MCF 10A (cell line): ENCODE measurements at regions not wholly inside any gene's neighbourhood (a gene's known extent, or its start where the extent isn't known, plus 50 kb on each side); places are given as distances from the start of the nearest gene placed in this dataset.

ENCODE experiments used
- BruUV-seq: library from RNA; stranded (reverse); fragments of 400-500 nt; replicated peaks from 2 replicates; lab custom pipeline; 2021; lab: Mats Ljungman, UMichigan
- CTCF ChIA-PET: fragments of 300-600 bp; sonication (Branson Sonifier 250); formaldehyde crosslinking; extraction: SDS; loops from one replicate; lab custom pipeline; 2021; ENCODE audit warnings: antibody characterized with exemption, inconsistent platforms; lab: Yijun Ruan, JAX
- POLR2A ChIA-PET: fragments of 300-600, 350-650 bp; sonication (Branson Sonifier 250); formaldehyde crosslinking; extraction: SDS; loops from one replicate; lab custom pipeline; 2020; ENCODE audit warnings: antibody characterized with exemption, inconsistent platforms; lab: Yijun Ruan, JAX
- DNase-seq: peaks from one replicate; pipeline ENCODE4 v3.0.0-alpha.2; 2018; ENCODE audit not compliant: unreplicated experiment
- H3K27ac Mint-ChIP-seq: one replicate; pipeline ENCODE4 v1.8.0; 2022; ENCODE audit warnings: mild to moderate bottlenecking, low read depth, mixed read lengths; ENCODE audit not compliant: unreplicated experiment
- H3K27me3 Mint-ChIP-seq: one replicate; pipeline ENCODE4 v1.8.0; 2022; ENCODE audit warnings: mixed read lengths; ENCODE audit not compliant: insufficient read depth, unreplicated experiment
- H3K36me3 Mint-ChIP-seq: one replicate; pipeline ENCODE4 v1.8.0; 2022; ENCODE audit warnings: mild to moderate bottlenecking, moderate library complexity, mixed read lengths; ENCODE audit not compliant: insufficient read depth, unreplicated experiment
- H3K4me1 Mint-ChIP-seq: one replicate; pipeline ENCODE4 v1.8.0; 2022; ENCODE audit warnings: mixed read lengths; ENCODE audit not compliant: insufficient read depth, unreplicated experiment
- H3K4me3 Mint-ChIP-seq: one replicate; pipeline ENCODE4 v1.8.0; 2022; ENCODE audit warnings: mild to moderate bottlenecking, moderate library complexity, mixed read lengths; ENCODE audit not compliant: unreplicated experiment
- H3K9me3 Mint-ChIP-seq: one replicate; pipeline ENCODE4 v1.8.0; 2022; ENCODE audit warnings: mixed read lengths; ENCODE audit not compliant: unreplicated experiment
- intact Hi-C: fragments of 100-400 bp; cut with micrococcal nuclease; formaldehyde crosslinking; loops from 2 replicates; pipeline ENCODE4 v1.14.1; 2022
- TF ChIP-seq, protein P1 (sequence below): fragments of 200-600 bp; IDR thresholded peaks from one replicate; pipeline ENCODE4 v1.8.0; 2022; ENCODE audit warnings: antibody characterized with exemption, mild to moderate bottlenecking; ENCODE audit not compliant: unreplicated experiment

GRCh38 chr1:71324671-71325267 is 243.9 kb upstream of the ZRANB2 start:
- ChIA-PET CTCF (interaction anchor here (0.9 kb wide), 1 partner anchor 27 kb away, joined by 3 read pairs; no protein-coding TSS in a partner anchor), POLR2A (no interaction called here)
- Mint-ChIP-seq H3K9me3 (peaks cover 24% of the 10 kb centered on the region), H3K27ac (no peak overlapping the region), H3K4me3 (no peak overlapping the region), H3K27me3 (no peaks in the 10 kb centered on the region), H3K36me3 (no peaks in the 10 kb centered on the region), H3K4me1 (no peaks in the 10 kb centered on the region)
- DNase-seq, result no peak
- intact Hi-C loops, result no loop called here
- BruUV-seq, result no TSS peak
- TF ChIP-seq, protein P1, sequence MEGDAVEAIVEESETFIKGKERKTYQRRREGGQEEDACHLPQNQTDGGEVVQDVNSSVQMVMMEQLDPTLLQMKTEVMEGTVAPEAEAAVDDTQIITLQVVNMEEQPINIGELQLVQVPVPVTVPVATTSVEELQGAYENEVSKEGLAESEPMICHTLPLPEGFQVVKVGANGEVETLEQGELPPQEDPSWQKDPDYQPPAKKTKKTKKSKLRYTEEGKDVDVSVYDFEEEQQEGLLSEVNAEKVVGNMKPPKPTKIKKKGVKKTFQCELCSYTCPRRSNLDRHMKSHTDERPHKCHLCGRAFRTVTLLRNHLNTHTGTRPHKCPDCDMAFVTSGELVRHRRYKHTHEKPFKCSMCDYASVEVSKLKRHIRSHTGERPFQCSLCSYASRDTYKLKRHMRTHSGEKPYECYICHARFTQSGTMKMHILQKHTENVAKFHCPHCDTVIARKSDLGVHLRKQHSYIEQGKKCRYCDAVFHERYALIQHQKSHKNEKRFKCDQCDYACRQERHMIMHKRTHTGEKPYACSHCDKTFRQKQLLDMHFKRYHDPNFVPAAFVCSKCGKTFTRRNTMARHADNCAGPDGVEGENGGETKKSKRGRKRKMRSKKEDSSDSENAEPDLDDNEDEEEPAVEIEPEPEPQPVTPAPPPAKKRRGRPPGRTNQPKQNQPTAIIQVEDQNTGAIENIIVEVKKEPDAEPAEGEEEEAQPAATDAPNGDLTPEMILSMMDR, result no peak

DNA sequence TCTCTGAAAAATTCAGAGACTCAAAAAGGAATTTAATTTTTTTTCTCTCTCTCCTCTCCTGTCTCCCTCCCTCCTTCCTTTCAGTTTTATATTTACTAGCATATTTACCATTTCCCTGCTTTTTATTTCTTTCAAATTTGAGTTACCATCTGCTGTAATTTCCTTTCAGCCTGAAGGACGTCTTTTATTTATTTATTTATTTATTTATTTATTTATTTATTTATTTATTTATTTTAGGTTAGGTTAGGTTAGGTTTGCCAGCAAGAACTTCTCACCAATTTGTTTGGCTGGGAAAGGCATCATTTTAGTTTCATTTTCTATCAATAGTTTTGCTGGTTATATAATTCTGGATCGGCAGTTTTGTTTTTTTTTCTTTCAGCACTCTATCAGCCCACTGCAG is 231.7 kb upstream of the ZRANB2 start:
- CTCF ChIA-PET, result interaction anchor here (0.7 kb wide), 1 partner anchor 29 kb away, joined by 3 read pairs; no protein-coding TSS in a partner anchor
- no TSS peak for BruUV-seq

DNA sequence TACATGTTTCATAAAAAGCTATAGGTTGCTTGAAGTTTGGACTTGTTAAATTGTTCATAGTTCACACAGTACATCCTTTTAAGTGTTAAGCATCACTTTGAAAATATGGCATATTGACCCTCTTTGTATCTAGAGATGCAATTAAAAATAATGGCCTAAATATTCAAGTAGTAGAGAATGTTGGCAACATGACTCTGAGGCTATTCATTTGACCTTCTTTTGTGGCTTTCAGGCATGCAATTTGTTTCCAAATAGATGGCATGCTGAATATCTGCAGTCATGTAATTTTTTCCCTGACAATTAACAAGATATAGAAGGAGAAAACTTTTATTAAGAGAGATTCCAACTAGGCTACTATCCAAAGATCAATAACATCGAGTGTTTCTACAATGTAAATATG is 230.5 kb upstream of the ZRANB2 start:
- ChIA-PET POLR2A (no interaction called here), CTCF (interaction anchor here (0.6 to 0.8 kb wide), 2 partner anchors 48 to 161 kb away, joined by 3 read pairs; no protein-coding TSS in a partner anchor)
- Mint-ChIP-seq H3K27ac (no peak overlapping the region), H3K27me3 (no peaks in the 10 kb centered on the region), H3K4me1 (peaks cover 10% of the 10 kb centered on the region), H3K9me3 (peaks cover 6% of the 10 kb centered on the region), H3K36me3 (no peaks in the 10 kb centered on the region), H3K4me3 (no peak overlapping the region)
- intact Hi-C loops, result no loop called here
- BruUV-seq, result no TSS peak
- DNase-seq, result no peak
- TF ChIP-seq, protein P1, result no peak

More for the DNA sequence above, 231.7 kb upstream of the ZRANB2 start:
- TF ChIP-seq, protein P1, result no peak
- Mint-ChIP-seq H3K4me3 (no peak overlapping the region), H3K9me3 (peaks cover 6% of the 10 kb centered on the region), H3K36me3 (no peaks in the 10 kb centered on the region), H3K4me1 (peaks cover 5% of the 10 kb centered on the region), H3K27ac (peak overlapping the region; percentile 23), H3K27me3 (no peaks in the 10 kb centered on the region)
- no peak for DNase-seq
- POLR2A ChIA-PET, result no interaction called here
- intact Hi-C loops, result no loop called here

DNA sequence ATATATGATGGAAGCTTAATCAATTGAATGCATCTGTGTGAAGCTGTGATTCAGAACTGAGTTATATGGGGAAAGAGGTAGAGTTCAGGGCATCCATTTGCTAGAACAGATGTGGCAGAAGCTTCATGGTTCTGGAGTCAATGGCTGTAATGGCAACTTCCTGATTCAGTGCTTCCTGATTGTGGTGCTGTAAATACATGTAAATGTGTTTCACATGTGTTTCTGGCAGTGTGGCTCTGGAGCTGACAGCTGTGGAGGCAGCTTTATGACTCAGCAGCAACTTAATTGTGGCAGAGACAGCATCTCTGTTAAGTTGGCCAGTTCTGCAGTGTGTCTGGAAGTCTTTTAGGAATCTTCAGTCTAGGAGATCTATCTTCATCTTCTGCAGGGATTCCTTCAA is 226.6 kb upstream of the ZRANB2 start:
- H3K4me3 Mint-ChIP-seq, result no peak overlapping the region
- TF ChIP-seq, protein P1, result no peak
- POLR2A ChIA-PET, result interaction anchor here (1.1 to 1.4 kb wide), 2 partner anchors 9 to 10 kb away, joined by 4 read pairs; no protein-coding TSS in a partner anchor
- no peaks in the 10 kb centered on the region for H3K27me3 Mint-ChIP-seq
- H3K4me1 Mint-ChIP-seq, result peaks cover 24% of the 10 kb centered on the region
- no peaks in the 10 kb centered on the region for H3K36me3 Mint-ChIP-seq
- no peaks in the 10 kb centered on the region for H3K9me3 Mint-ChIP-seq
- peak; percentile 49 for DNase-seq
- H3K27ac Mint-ChIP-seq, result no peak overlapping the region
- no TSS peak for BruUV-seq
- intact Hi-C loops, result no loop called here
- CTCF ChIA-PET, result interaction anchor here (0.6 to 1.6 kb wide), 2 partner anchors 9 to 977 kb away, joined by 3 to 7 read pairs; no protein-coding TSS in a partner anchor
